ENCODE measurements at regions not wholly inside any gene's neighbourhood (a gene's known extent, or its start where the extent isn't known, plus 50 kb on each side); places are given as distances from the start of the nearest gene placed in this dataset.

GRCh38 chr3:40593351-40593750 is 68.6 kb downstream of the ZNF621 start:
- Histone ChIP-seq H3K27ac (no peak overlapping the region), H3K27me3 (no peaks in the 10 kb centered on the region), H3K4me3 (no peak overlapping the region), H3K36me3 (no peaks in the 10 kb centered on the region), H3K9me3 (no peaks in the 10 kb centered on the region), H3K4me1 (no peaks in the 10 kb centered on the region)
- TF ChIP-seq CTCF (IDR thresholded peaks at IDR 0.05): no peak
- DNase-seq (ENCODE audit: low spot score): no peak

- DNase-seq (ENCODE audit: low spot score): no peak
- Histone ChIP-seq H3K9me3 (no peaks in the 10 kb centered on the region), H3K4me3 (no peak overlapping the region), H3K27me3 (no peaks in the 10 kb centered on the region), H3K27ac (no peak overlapping the region), H3K4me1 (no peaks in the 10 kb centered on the region), H3K36me3 (no peaks in the 10 kb centered on the region)
- no peak for TF ChIP-seq CTCF (IDR thresholded peaks at IDR 0.05)
These were observed 72.7 kb downstream of the ZNF621 start for GRCh38 chr3:40597441-40597840.

DNA sequence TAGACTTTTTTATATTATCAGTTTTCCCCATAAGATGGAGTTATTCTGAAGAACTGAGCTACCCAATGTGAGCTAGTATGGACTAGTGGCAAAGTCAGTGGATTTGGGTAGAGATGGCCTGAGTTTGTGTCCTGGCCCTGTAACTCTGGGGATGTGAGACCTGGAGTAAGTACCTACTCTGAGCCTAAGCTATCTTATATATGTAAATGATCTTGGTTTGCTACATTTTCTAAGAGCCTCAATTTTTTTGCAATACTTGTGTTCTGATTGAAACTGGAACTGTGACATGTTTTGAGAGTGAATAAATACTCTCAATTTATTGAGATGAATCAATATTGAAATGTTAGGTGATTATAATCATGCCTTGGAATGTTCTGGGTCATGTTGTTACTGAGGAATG is 73.6 kb downstream of the ZNF621 start:
- no peak for DNase-seq (ENCODE audit: low spot score)
- Histone ChIP-seq H3K4me3 (no peak overlapping the region), H3K27ac (no peak overlapping the region), H3K4me1 (no peaks in the 10 kb centered on the region), H3K9me3 (no peaks in the 10 kb centered on the region), H3K36me3 (no peaks in the 10 kb centered on the region), H3K27me3 (no peaks in the 10 kb centered on the region)
- TF ChIP-seq CTCF (IDR thresholded peaks at IDR 0.05): no peak

DNA sequence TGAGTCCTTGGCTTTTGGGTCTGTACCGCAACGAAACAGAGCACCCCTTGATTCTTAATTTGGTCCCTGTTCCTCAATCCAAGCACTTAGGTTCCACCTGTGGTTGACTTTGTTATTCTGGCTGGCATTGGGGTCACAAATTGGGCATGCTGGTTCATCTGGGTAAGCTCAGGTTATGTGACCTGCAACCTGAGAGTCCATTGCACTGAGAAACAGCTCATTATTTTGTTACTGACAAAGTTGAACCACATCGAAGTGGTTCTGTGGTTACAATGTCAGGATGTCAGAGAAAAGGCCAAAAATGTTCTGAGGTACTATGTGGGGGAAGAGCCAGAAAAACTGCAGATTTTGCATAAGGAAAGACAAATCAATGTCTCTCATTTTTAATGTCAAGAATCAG is 74.2 kb downstream of the ZNF621 start:
- TF ChIP-seq CTCF (IDR thresholded peaks at IDR 0.05): no peak
- Histone ChIP-seq H3K27me3 (no peaks in the 10 kb centered on the region), H3K4me3 (no peak overlapping the region), H3K9me3 (no peaks in the 10 kb centered on the region), H3K4me1 (no peaks in the 10 kb centered on the region), H3K27ac (no peak overlapping the region), H3K36me3 (no peaks in the 10 kb centered on the region)
- DNase-seq (ENCODE audit: low spot score): no peak

DNA sequence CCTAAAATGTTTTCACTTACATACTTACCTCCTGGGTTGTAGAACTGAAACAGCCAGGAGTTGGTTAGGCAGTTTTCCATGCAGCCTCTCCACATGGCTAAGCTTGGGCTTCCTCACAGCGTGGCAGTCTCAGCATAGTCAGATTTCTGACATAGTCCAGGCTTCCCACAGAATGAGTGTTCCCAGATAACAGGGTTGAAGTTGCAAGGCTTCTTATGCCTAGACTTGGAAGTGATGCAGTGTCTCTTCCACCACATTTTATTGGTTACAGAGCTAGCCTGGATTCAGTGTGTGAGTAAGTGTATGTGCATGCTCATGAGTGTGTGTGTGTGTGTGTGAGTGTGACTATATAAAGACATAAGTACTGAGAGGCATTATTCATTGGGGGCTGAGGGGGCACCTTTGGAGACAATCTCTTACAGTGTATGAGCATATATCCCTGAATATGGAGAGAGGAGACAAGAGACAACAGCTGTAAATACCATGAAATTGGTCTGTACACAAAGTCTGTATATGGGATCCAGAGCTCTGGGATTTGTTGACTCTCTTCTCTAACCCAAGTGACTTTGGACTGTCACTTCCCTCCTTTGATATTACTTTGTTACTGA is 78.1 kb downstream of the ZNF621 start:
- H3K36me3 ChIP-seq: no peaks in the 10 kb centered on the region
- no peak for DNase-seq (ENCODE audit: low spot score)

More for the DNA sequence above, 78.1 kb downstream of the ZNF621 start:
- no peak overlapping the region for H3K27ac ChIP-seq
- H3K9me3 ChIP-seq: no peaks in the 10 kb centered on the region
- no peak overlapping the region for H3K4me3 ChIP-seq
- H3K27me3 ChIP-seq: no peaks in the 10 kb centered on the region
- H3K4me1 ChIP-seq: peaks cover 0 to 1% of the 10 kb centered on the region in 2 donors
- TF ChIP-seq CTCF (IDR thresholded peaks at IDR 0.05): no peak

Data from right atrium auricular region (tissue), 2 donors.